Muscle layer of duodenum (tissue), 2 donors: ENCODE measurements at regions not wholly inside any gene's neighbourhood (a gene's known extent, or its start where the extent isn't known, plus 50 kb on each side); places are given as distances from the start of the nearest gene placed in this dataset.

Source experiments
- H3K27ac ChIP-seq: one replicate; pipeline ENCODE4 v1.7.0; 2013; ENCODE audit warnings: mild to moderate bottlenecking, low read length
- H3K27me3 ChIP-seq: one replicate; pipeline ENCODE4 v1.7.0; 2013; ENCODE audit warnings: low read depth, mild to moderate bottlenecking, control low read depth, low read length
- H3K36me3 ChIP-seq, 2 donors: one replicate each; pipeline ENCODE4 v1.7.0; 2013; ENCODE audit warnings: low read length in 2 of 2, control low read depth in 1 of 2, mild to moderate bottlenecking in 1 of 2; ENCODE audit not compliant: insufficient read depth in 2 of 2, control insufficient read depth in 1 of 2
- H3K4me1 ChIP-seq, 2 donors: one replicate each; pipeline ENCODE4 v1.7.0; 2013; ENCODE audit warnings: low read length in 2 of 2, mild to moderate bottlenecking in 2 of 2, control low read depth in 1 of 2, moderate library complexity in 1 of 2; ENCODE audit not compliant: insufficient read depth in 2 of 2, control insufficient read depth in 1 of 2
- H3K4me3 ChIP-seq, 2 donors: one replicate each; pipeline ENCODE4 v1.7.0; 2013; ENCODE audit warnings: low read length in 2 of 2, low read depth in 1 of 2, mild to moderate bottlenecking in 1 of 2
- H3K9me3 ChIP-seq, 2 donors: one replicate each; pipeline ENCODE4 v1.7.0; 2013; ENCODE audit warnings: low read length in 2 of 2, control low read depth in 1 of 2, mild to moderate bottlenecking in 1 of 2; ENCODE audit not compliant: control insufficient read depth in 1 of 2
- donor health status: healthy.

GRCh38 chr19:30175987-30176386, 196.2 kb upstream of the ZNF536 start:
- H3K36me3 ChIP-seq: no peaks in the 10 kb centered on the region
- no peaks in the 10 kb centered on the region for H3K4me1 ChIP-seq
- no peaks in the 10 kb centered on the region for H3K27me3 ChIP-seq

GRCh38 chr19:30178721-30179402, 193.3 kb upstream of the ZNF536 start:
- Histone ChIP-seq H3K4me3 (no peak overlapping the region), H3K27ac (no peak overlapping the region), H3K4me1 (no peaks in the 10 kb centered on the region), H3K9me3 (peaks cover 6 to 26% of the 10 kb centered on the region in 2 donors), H3K36me3 (no peaks in the 10 kb centered on the region), H3K27me3 (no peaks in the 10 kb centered on the region)

More at GRCh38 chr19:30175987-30176386, 196.2 kb upstream of the ZNF536 start:
- H3K27ac ChIP-seq: no peak overlapping the region
- peaks cover 0 to 12% of the 10 kb centered on the region in 2 donors for H3K9me3 ChIP-seq
- H3K4me3 ChIP-seq: no peak overlapping the region

- no peak overlapping the region for H3K27ac ChIP-seq
- peaks cover 6 to 32% of the 10 kb centered on the region in 2 donors for H3K9me3 ChIP-seq
- H3K4me3 ChIP-seq: no peak overlapping the region
- no peaks in the 10 kb centered on the region for H3K36me3 ChIP-seq
- no peaks in the 10 kb centered on the region for H3K4me1 ChIP-seq
- H3K27me3 ChIP-seq: no peaks in the 10 kb centered on the region
Measured at GRCh38 chr19:30180691-30181090, 191.5 kb upstream of the ZNF536 start.

GRCh38 chr19:30183807-30184490, 188.2 kb upstream of the ZNF536 start:
- H3K27me3 ChIP-seq: no peaks in the 10 kb centered on the region
- H3K9me3 ChIP-seq: peaks cover 6 to 29% of the 10 kb centered on the region in 2 donors

GRCh38 chr19:30202060-30202600, 170.1 kb upstream of the ZNF536 start:
- no peaks in the 10 kb centered on the region for H3K36me3 ChIP-seq
- H3K4me1 ChIP-seq: no peaks in the 10 kb centered on the region
- peaks cover 0 to 8% of the 10 kb centered on the region in 2 donors for H3K9me3 ChIP-seq
- no peak overlapping the region for H3K4me3 ChIP-seq
- H3K27me3 ChIP-seq: no peaks in the 10 kb centered on the region
- no peak overlapping the region for H3K27ac ChIP-seq

More at GRCh38 chr19:30183807-30184490, 188.2 kb upstream of the ZNF536 start:
- H3K4me3 ChIP-seq: no peak overlapping the region
- no peak overlapping the region for H3K27ac ChIP-seq
- no peaks in the 10 kb centered on the region for H3K36me3 ChIP-seq
- no peaks in the 10 kb centered on the region for H3K4me1 ChIP-seq

GRCh38 chr19:30204721-30205120, 167.5 kb upstream of the ZNF536 start:
- peaks cover 0 to 9% of the 10 kb centered on the region in 2 donors for H3K9me3 ChIP-seq
- no peak overlapping the region for H3K4me3 ChIP-seq
- no peaks in the 10 kb centered on the region for H3K27me3 ChIP-seq
- no peaks in the 10 kb centered on the region for H3K36me3 ChIP-seq
- no peak overlapping the region for H3K27ac ChIP-seq
- no peaks in the 10 kb centered on the region for H3K4me1 ChIP-seq

- H3K27ac ChIP-seq: no peak overlapping the region
- H3K4me3 ChIP-seq: no peak overlapping the region
- H3K36me3 ChIP-seq: no peaks in the 10 kb centered on the region
- peaks cover 0 to 9% of the 10 kb centered on the region in 2 donors for H3K9me3 ChIP-seq
- no peaks in the 10 kb centered on the region for H3K27me3 ChIP-seq
- no peaks in the 10 kb centered on the region for H3K4me1 ChIP-seq
Measured at GRCh38 chr19:30206187-30206586, 166.0 kb upstream of the ZNF536 start.

GRCh38 chr19:30207357-30207756, 164.8 kb upstream of the ZNF536 start:
- H3K4me3 ChIP-seq: no peak overlapping the region

GRCh38 chr19:30208436-30209060, 163.6 kb upstream of the ZNF536 start:
- Histone ChIP-seq H3K27me3 (no peaks in the 10 kb centered on the region), H3K4me1 (no peaks in the 10 kb centered on the region), H3K36me3 (no peaks in the 10 kb centered on the region), H3K9me3 (peaks cover 0 to 9% of the 10 kb centered on the region in 2 donors), H3K4me3 (no peak overlapping the region), H3K27ac (no peak overlapping the region)

More at GRCh38 chr19:30207357-30207756, 164.8 kb upstream of the ZNF536 start:
- no peaks in the 10 kb centered on the region for H3K36me3 ChIP-seq
- H3K4me1 ChIP-seq: no peaks in the 10 kb centered on the region
- H3K27ac ChIP-seq: no peak overlapping the region
- no peaks in the 10 kb centered on the region for H3K27me3 ChIP-seq
- H3K9me3 ChIP-seq: peaks cover 0 to 9% of the 10 kb centered on the region in 2 donors

- Histone ChIP-seq H3K27ac (no peak overlapping the region), H3K9me3 (peaks cover 0 to 9% of the 10 kb centered on the region in 2 donors), H3K36me3 (no peaks in the 10 kb centered on the region), H3K27me3 (no peaks in the 10 kb centered on the region), H3K4me1 (no peaks in the 10 kb centered on the region), H3K4me3 (no peak overlapping the region)
Measured at GRCh38 chr19:30209617-30210600, 162.3 kb upstream of the ZNF536 start.
